ENCODE measurements at regions not wholly inside any gene's neighbourhood (a gene's known extent, or its start where the extent isn't known, plus 50 kb on each side); places are given as distances from the start of the nearest gene placed in this dataset.

- DNase-seq (ENCODE audit: low spot score) = no peak
- in situ Hi-C loops (cut with HindIII; ENCODE audit: extremely low pct_ligation_motif_present, low pct_unique_long_range_greater_than_20kb) = no loop called here
- Histone ChIP-seq H3K4me1 (ENCODE audit: insufficient read depth, low read length) (peaks cover 10% of the 10 kb centered on the region), H3K27me3 (ENCODE audit: control insufficient read depth in 1 of 2, insufficient read depth in 2 of 2, low read length in 2 of 2) (peaks cover 0 to 5% of the 10 kb centered on the region in 2 experiments; a peak in 2 of 5 replicates), H3K4me2 (ENCODE audit: low read depth, low read length) (no peak overlapping the region), H3K4me3 (replicated peaks in 1 of 3; ENCODE audit: insufficient read depth in 1 of 3, low read depth in 2 of 3, low read length in 3 of 3) (no peak overlapping the region), H3K27ac (ENCODE audit: extremely low read length, insufficient read depth, low read length) (no peak overlapping the region), H3K9ac (ENCODE audit: insufficient read depth, low read depth, low read length) (no peak overlapping the region), H2AFZ (ENCODE audit: low read length) (no peak overlapping the region), H3K9me3 (ENCODE audit: low read length) (no peaks in the 10 kb centered on the region), H3K36me3 (replicated peaks in 1 of 2; ENCODE audit: control insufficient read depth in 1 of 2, insufficient read depth in 2 of 2, low read length in 2 of 2) (no peaks in the 10 kb centered on the region), H3K79me2 (ENCODE audit: insufficient read depth, low read length) (no peaks in the 10 kb centered on the region), H4K20me1 (ENCODE audit: insufficient read depth, low read length) (no peaks in the 10 kb centered on the region)
- TF ChIP-seq LBX2 (CRISPR knock-in tag; IDR thresholded peaks at IDR 0.05; ENCODE audit: borderline replicate concordance) = no peak
- TF ChIP-seq WIZ (CRISPR knock-in tag; IDR thresholded peaks at IDR 0.05) = no peak
- no peak for TF ChIP-seq MED1 (CRISPR knock-in tag; IDR thresholded peaks at IDR 0.05)
- no peak for TF ChIP-seq SATB2 (CRISPR knock-in tag; IDR thresholded peaks at IDR 0.05)
- no peak for TF ChIP-seq ZNF691 (CRISPR knock-in tag; IDR thresholded peaks at IDR 0.05; ENCODE audit: borderline replicate concordance, low read depth)
- no peak for TF ChIP-seq HOXA5 (CRISPR knock-in tag; IDR thresholded peaks at IDR 0.05)
- TF ChIP-seq FIP1L1 (IDR thresholded peaks at IDR 0.05; ENCODE audit: borderline replicate concordance, insufficient read depth, low read depth, low read length) = no peak
- no peak for TF ChIP-seq SNRNP70 (IDR thresholded peaks at IDR 0.05; ENCODE audit: low read depth, low read length)
- no peak for TF ChIP-seq CBX1 (IDR thresholded peaks at IDR 0.05; ENCODE audit: low read depth)
- ChIA-PET POLR2A (no interaction called here), CTCF (ENCODE audit: low intra/inter-chr PET ratio, low total read pairs) (no interaction called here)
- intact Hi-C loops (cut with micrococcal nuclease; ENCODE audit: unreplicated experiment) = no loop called here
- BruUV-seq (replicated peaks) = no TSS peak
- 21% methylated on average over 4 of the region's 4 CpGs for WGBS (ENCODE audit: low lambda C conversion rate)
- no peak for ATAC-seq
- no peak for FAIRE-seq
Observed at GRCh38 chr9:15069106-15069505, 158.9 kb upstream of the FREM1 start.

- WGBS (ENCODE audit: low lambda C conversion rate) = 57% methylated on average over 4 of the region's 4 CpGs
- no peak for FAIRE-seq
- no peak for DNase-seq (ENCODE audit: low spot score)
- intact Hi-C loops (cut with micrococcal nuclease; ENCODE audit: unreplicated experiment) = no loop called here
- Histone ChIP-seq H3K9ac (ENCODE audit: insufficient read depth, low read depth, low read length) (no peak overlapping the region), H3K79me2 (ENCODE audit: insufficient read depth, low read length) (no peaks in the 10 kb centered on the region), H3K36me3 (replicated peaks in 1 of 2; ENCODE audit: control insufficient read depth in 1 of 2, insufficient read depth in 2 of 2, low read length in 2 of 2) (no peaks in the 10 kb centered on the region), H3K4me2 (ENCODE audit: low read depth, low read length) (no peak overlapping the region), H3K27ac (ENCODE audit: extremely low read length, insufficient read depth, low read length) (no peak overlapping the region), H3K9me3 (ENCODE audit: low read length) (no peaks in the 10 kb centered on the region), H2AFZ (ENCODE audit: low read length) (no peak overlapping the region), H3K4me3 (replicated peaks in 1 of 3; ENCODE audit: insufficient read depth in 1 of 3, low read depth in 2 of 3, low read length in 3 of 3) (no peak overlapping the region), H3K27me3 (ENCODE audit: control insufficient read depth in 1 of 2, insufficient read depth in 2 of 2, low read length in 2 of 2) (peaks cover 0 to 5% of the 10 kb centered on the region in 2 experiments; a peak in 2 of 5 replicates), H3K4me1 (ENCODE audit: insufficient read depth, low read length) (peaks cover 10% of the 10 kb centered on the region), H4K20me1 (ENCODE audit: insufficient read depth, low read length) (no peaks in the 10 kb centered on the region)
- POLR2A ChIA-PET = no interaction called here
- ATAC-seq = no peak
- CTCF ChIA-PET (ENCODE audit: low intra/inter-chr PET ratio, low total read pairs) = no interaction called here
- no peak for TF ChIP-seq PHF20 (CRISPR knock-in tag; IDR thresholded peaks at IDR 0.05)
- TF ChIP-seq MAZ (IDR thresholded peaks at IDR 0.05; ENCODE audit: borderline replicate concordance, low read depth, low read length) = no peak
- no peak for TF ChIP-seq MAZ (CRISPR knock-in tag; IDR thresholded peaks at IDR 0.05; ENCODE audit: low read depth)
- TF ChIP-seq ZNF430 (CRISPR knock-in tag; IDR thresholded peaks at IDR 0.05) = no peak
- no peak for TF ChIP-seq PRPF4 (IDR thresholded peaks at IDR 0.05; ENCODE audit: low read depth, low read length, poor library complexity, severe bottlenecking)
- no TSS peak for BruUV-seq (replicated peaks)
- in situ Hi-C loops (cut with HindIII; ENCODE audit: extremely low pct_ligation_motif_present, low pct_unique_long_range_greater_than_20kb) = no loop called here
Observed at GRCh38 chr9:15068261-15068660, 158.0 kb upstream of the FREM1 start.

All from HepG2 (cell line).